ENCODE measurements at regions not wholly inside any gene's neighbourhood (a gene's known extent, or its start where the extent isn't known, plus 50 kb on each side); places are given as distances from the start of the nearest gene placed in this dataset.

DNA sequence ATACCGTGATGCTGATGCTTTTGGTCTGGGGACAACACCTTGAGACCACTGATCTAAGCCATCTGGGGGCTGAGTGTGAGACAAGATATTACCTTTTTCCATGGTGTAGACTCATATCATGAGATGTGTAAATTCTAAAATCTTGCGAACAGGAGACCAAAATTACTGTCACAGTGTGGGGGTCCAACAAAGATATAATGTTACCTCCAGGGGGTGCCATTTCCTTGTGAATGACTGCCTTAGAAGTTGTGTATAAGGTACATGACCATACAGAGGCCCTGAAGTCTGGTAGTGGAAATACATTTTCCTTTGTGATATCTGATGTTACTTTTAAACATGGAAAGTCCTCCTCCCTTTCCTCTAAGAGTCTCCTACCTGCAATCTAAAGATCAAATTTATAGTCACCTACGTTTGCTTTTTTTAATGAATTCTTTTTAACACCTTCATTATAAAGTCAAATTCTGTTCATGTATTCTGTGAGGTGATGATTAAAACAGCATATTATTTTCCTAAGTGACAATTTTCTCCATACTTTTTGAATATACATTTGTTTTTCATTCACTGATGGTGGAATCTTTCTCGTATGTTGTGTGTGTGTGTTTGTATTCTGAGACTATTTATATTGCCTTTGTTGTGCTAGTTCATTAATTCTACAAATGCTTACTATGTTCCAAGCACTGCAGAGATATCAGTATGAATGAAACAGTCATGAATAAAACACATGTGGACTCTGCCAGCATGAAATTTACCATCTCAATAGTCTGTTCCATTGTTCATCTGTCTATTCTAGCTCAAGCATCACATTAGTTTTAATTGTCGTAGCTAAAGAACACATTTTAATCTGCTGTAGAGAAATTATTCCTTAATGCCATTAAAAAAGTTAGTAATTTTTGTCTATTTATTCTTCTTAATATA, 113.7 kb downstream of the RFC3 start:
- Histone ChIP-seq H3K9ac (ENCODE audit: low read depth, low read length) (no peak overlapping the region), H3K4me3 (ENCODE audit: low read length) (no peak overlapping the region), H3K36me3 (ENCODE audit: insufficient read depth, low read depth, low read length) (no peaks in the 10 kb centered on the region), H3K27me3 (ENCODE audit: insufficient read depth, low read length) (no peaks in the 10 kb centered on the region), H3K9me3 (ENCODE audit: insufficient read depth, low read depth, low read length) (no peaks in the 10 kb centered on the region), H3K4me1 (ENCODE audit: insufficient read depth, low read length) (peaks cover 24% of the 10 kb centered on the region), H3K27ac (ENCODE audit: low read length) (no peak overlapping the region)

GRCh38 chr13:33932769-33933406, 114.9 kb downstream of the RFC3 start:
- Histone ChIP-seq H3K9me3 (ENCODE audit: insufficient read depth, low read depth, low read length) (no peaks in the 10 kb centered on the region), H3K27ac (ENCODE audit: low read length) (no peak overlapping the region), H3K4me1 (ENCODE audit: insufficient read depth, low read length) (peaks cover 37% of the 10 kb centered on the region), H3K4me3 (ENCODE audit: low read length) (no peak overlapping the region), H3K36me3 (ENCODE audit: insufficient read depth, low read depth, low read length) (no peaks in the 10 kb centered on the region), H3K27me3 (ENCODE audit: insufficient read depth, low read length) (no peaks in the 10 kb centered on the region), H3K9ac (ENCODE audit: low read depth, low read length) (no peak overlapping the region)

DNA sequence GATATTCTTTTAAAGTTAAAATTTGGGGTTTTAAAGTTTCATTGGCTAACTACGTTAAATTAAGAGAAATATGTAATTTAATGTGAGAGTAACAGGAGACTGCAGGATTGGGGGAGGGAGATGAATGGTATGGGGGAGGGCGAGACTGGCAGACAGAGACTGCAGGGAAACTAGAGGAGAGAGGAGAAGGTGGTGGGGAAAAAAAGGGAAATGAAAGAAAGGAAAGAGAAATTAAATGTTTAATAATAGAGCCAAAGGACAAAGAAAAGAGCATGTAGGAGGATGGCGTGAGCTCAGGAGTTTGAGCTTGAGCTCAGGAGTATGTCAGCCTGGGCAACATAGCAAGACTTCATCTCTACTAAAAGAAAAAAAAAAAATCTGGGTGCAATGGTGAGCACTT, 115.9 kb downstream of the RFC3 start:
- Histone ChIP-seq H3K9ac (ENCODE audit: low read depth, low read length) (no peak overlapping the region), H3K9me3 (ENCODE audit: insufficient read depth, low read depth, low read length) (no peaks in the 10 kb centered on the region), H3K27me3 (ENCODE audit: insufficient read depth, low read length) (no peaks in the 10 kb centered on the region), H3K4me3 (ENCODE audit: low read length) (no peak overlapping the region), H3K27ac (ENCODE audit: low read length) (no peak overlapping the region), H3K36me3 (ENCODE audit: insufficient read depth, low read depth, low read length) (no peaks in the 10 kb centered on the region), H3K4me1 (ENCODE audit: insufficient read depth, low read length) (peaks cover 45% of the 10 kb centered on the region)

DNA sequence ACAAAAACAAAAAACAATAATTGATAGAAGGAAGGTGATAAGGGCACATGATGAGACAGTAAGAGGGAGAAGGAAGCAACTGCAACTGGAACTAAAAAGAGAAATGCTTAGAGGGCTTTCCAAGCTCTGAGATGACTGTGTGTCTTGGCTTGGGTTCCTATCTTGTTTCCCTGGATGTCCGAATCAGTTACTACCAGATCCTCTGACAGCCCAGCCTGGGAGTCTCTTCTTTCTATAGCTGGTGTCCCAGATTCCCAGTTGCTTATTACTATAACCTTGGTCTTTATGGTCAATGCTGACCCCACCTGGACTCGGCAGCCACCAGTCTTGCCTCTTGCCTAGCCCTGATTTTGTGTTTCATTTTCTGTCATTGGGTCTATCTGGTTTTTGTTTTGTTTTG, 116.4 kb downstream of the RFC3 start:
- Histone ChIP-seq H3K36me3 (ENCODE audit: insufficient read depth, low read depth, low read length) (0 out of 2 replicates have a peak, but pooled peaks cover under 1% of the 10 kb centered on the region), H3K27me3 (ENCODE audit: insufficient read depth, low read length) (no peaks in the 10 kb centered on the region), H3K9ac (ENCODE audit: low read depth, low read length) (no peak overlapping the region), H3K4me3 (ENCODE audit: low read length) (no peak overlapping the region), H3K9me3 (ENCODE audit: insufficient read depth, low read depth, low read length) (peaks cover 3% of the 10 kb centered on the region), H3K4me1 (ENCODE audit: insufficient read depth, low read length) (peaks cover 45% of the 10 kb centered on the region), H3K27ac (ENCODE audit: low read length) (no peak overlapping the region)

GRCh38 chr13:33934951-33935371, 117.0 kb downstream of the RFC3 start:
- Histone ChIP-seq H3K27ac (ENCODE audit: low read length) (no peak overlapping the region), H3K36me3 (ENCODE audit: insufficient read depth, low read depth, low read length) (0 out of 2 replicates have a peak, but pooled peaks cover 3% of the 10 kb centered on the region)

GRCh38 chr13:33935969-33936368, 118.0 kb downstream of the RFC3 start:
- H3K4me1 ChIP-seq (ENCODE audit: insufficient read depth, low read length), result peaks cover 48% of the 10 kb centered on the region
- H3K27me3 ChIP-seq (ENCODE audit: insufficient read depth, low read length), result no peaks in the 10 kb centered on the region
- H3K27ac ChIP-seq (ENCODE audit: low read length), result no peak overlapping the region

More at GRCh38 chr13:33934951-33935371, 117.0 kb downstream of the RFC3 start:
- H3K27me3 ChIP-seq (ENCODE audit: insufficient read depth, low read length), result no peaks in the 10 kb centered on the region
- peaks cover 8% of the 10 kb centered on the region for H3K9me3 ChIP-seq (ENCODE audit: insufficient read depth, low read depth, low read length)
- H3K9ac ChIP-seq (ENCODE audit: low read depth, low read length), result no peak overlapping the region
- H3K4me1 ChIP-seq (ENCODE audit: insufficient read depth, low read length), result peaks cover 45% of the 10 kb centered on the region
- no peak overlapping the region for H3K4me3 ChIP-seq (ENCODE audit: low read length)

GRCh38 chr13:33937373-33938098, 119.6 kb downstream of the RFC3 start:
- Histone ChIP-seq H3K36me3 (ENCODE audit: insufficient read depth, low read depth, low read length) (0 out of 2 replicates have a peak, but pooled peaks cover 3% of the 10 kb centered on the region), H3K4me1 (ENCODE audit: insufficient read depth, low read length) (peaks cover 53% of the 10 kb centered on the region), H3K4me3 (ENCODE audit: low read length) (peak overlapping the region; percentile 36; the same call in 1 of the 2 replicates), H3K27ac (ENCODE audit: low read length) (peak overlapping the region; percentile 37), H3K9ac (ENCODE audit: low read depth, low read length) (no peak overlapping the region), H3K9me3 (ENCODE audit: insufficient read depth, low read depth, low read length) (peaks cover 8% of the 10 kb centered on the region), H3K27me3 (ENCODE audit: insufficient read depth, low read length) (no peaks in the 10 kb centered on the region)

More at GRCh38 chr13:33935969-33936368, 118.0 kb downstream of the RFC3 start:
- Histone ChIP-seq H3K36me3 (ENCODE audit: insufficient read depth, low read depth, low read length) (0 out of 2 replicates have a peak, but pooled peaks cover 3% of the 10 kb centered on the region), H3K4me3 (ENCODE audit: low read length) (no peak overlapping the region), H3K9me3 (ENCODE audit: insufficient read depth, low read depth, low read length) (peaks cover 8% of the 10 kb centered on the region), H3K9ac (ENCODE audit: low read depth, low read length) (no peak overlapping the region)

DNA sequence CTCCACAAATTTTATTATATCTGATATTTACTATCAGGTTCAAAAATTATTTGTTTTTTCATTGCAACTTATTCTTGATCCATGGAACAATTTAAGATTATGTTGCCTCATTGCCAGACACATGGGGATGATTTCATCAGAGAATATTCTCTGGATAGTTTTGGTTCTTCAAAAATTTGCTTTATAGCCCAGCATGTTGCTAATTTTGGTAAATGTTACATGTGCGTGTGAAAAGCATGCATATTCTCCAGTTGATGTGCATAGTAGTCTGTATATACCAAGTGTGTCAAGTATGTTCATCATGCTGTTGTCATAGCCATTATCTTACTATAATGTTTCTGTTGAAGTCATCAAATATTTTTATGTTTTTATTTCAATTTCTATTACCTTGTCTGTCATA, 122.3 kb downstream of the RFC3 start:
- Histone ChIP-seq H3K27me3 (ENCODE audit: insufficient read depth, low read length) (no peaks in the 10 kb centered on the region), H3K9me3 (ENCODE audit: insufficient read depth, low read depth, low read length) (peaks cover 8% of the 10 kb centered on the region), H3K9ac (ENCODE audit: low read depth, low read length) (no peak overlapping the region), H3K36me3 (ENCODE audit: insufficient read depth, low read depth, low read length) (0 out of 2 replicates have a peak, but pooled peaks cover 3% of the 10 kb centered on the region), H3K4me1 (ENCODE audit: insufficient read depth, low read length) (peaks cover 42% of the 10 kb centered on the region), H3K4me3 (ENCODE audit: low read length) (no peak overlapping the region), H3K27ac (ENCODE audit: low read length) (no peak overlapping the region)

GRCh38 chr13:33940898-33941297, 122.9 kb downstream of the RFC3 start:
- Histone ChIP-seq H3K27ac (ENCODE audit: low read length) (no peak overlapping the region), H3K9ac (ENCODE audit: low read depth, low read length) (no peak overlapping the region), H3K36me3 (ENCODE audit: insufficient read depth, low read depth, low read length) (0 out of 2 replicates have a peak, but pooled peaks cover 3% of the 10 kb centered on the region), H3K9me3 (ENCODE audit: insufficient read depth, low read depth, low read length) (peaks cover 8% of the 10 kb centered on the region), H3K4me3 (ENCODE audit: low read length) (no peak overlapping the region), H3K4me1 (ENCODE audit: insufficient read depth, low read length) (peaks cover 35% of the 10 kb centered on the region), H3K27me3 (ENCODE audit: insufficient read depth, low read length) (no peaks in the 10 kb centered on the region)

DNA sequence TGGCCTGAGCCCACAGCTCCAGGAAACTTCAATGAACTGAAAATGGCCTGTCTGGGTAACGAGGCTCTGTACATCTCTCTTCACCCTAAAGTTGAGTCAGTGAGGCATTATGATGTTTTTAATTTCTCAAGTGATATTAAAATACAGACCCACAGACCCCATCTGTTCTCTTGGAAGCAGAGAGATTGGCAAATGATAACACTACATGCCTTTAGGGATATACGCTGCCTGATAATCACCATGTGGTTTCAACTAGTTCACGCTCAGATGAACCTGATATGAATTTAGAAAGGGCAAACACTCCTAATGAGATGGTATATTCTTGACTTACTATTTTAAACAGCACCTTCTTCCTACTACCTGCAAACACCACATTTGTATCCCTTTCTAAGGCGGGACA, 127.5 kb downstream of the RFC3 start:
- Histone ChIP-seq H3K9me3 (ENCODE audit: insufficient read depth, low read depth, low read length) (no peaks in the 10 kb centered on the region), H3K36me3 (ENCODE audit: insufficient read depth, low read depth, low read length) (0 out of 2 replicates have a peak, but pooled peaks cover 3% of the 10 kb centered on the region), H3K4me3 (ENCODE audit: low read length) (no peak overlapping the region), H3K9ac (ENCODE audit: low read depth, low read length) (no peak overlapping the region), H3K27me3 (ENCODE audit: insufficient read depth, low read length) (no peaks in the 10 kb centered on the region), H3K4me1 (ENCODE audit: insufficient read depth, low read length) (peaks cover 7% of the 10 kb centered on the region; the same call in 1 of the 2 replicates), H3K27ac (ENCODE audit: low read length) (no peak overlapping the region)

GRCh38 chr13:33953203-33953602, 135.3 kb downstream of the RFC3 start:
- Histone ChIP-seq H3K4me3 (ENCODE audit: low read length) (no peak overlapping the region), H3K9ac (ENCODE audit: low read depth, low read length) (no peak overlapping the region), H3K27ac (ENCODE audit: low read length) (no peak overlapping the region), H3K9me3 (ENCODE audit: insufficient read depth, low read depth, low read length) (no peaks in the 10 kb centered on the region), H3K36me3 (ENCODE audit: insufficient read depth, low read depth, low read length) (0 out of 2 replicates have a peak, but pooled peaks cover under 1% of the 10 kb centered on the region), H3K4me1 (ENCODE audit: insufficient read depth, low read length) (no peaks in the 10 kb centered on the region), H3K27me3 (ENCODE audit: insufficient read depth, low read length) (no peaks in the 10 kb centered on the region)

All from iPS-20b (cell line).